ENCODE measurements at regions not wholly inside any gene's neighbourhood (a gene's known extent, or its start where the extent isn't known, plus 50 kb on each side); places are given as distances from the start of the nearest gene placed in this dataset.

- DNase-seq = no peak
These were observed 495.0 kb upstream of the B3GALT2 start for GRCh38 chr1:193681422-193681821.

GRCh38 chr1:193680924-193681316 is 494.5 kb upstream of the B3GALT2 start:
- no peak for DNase-seq

DNA sequence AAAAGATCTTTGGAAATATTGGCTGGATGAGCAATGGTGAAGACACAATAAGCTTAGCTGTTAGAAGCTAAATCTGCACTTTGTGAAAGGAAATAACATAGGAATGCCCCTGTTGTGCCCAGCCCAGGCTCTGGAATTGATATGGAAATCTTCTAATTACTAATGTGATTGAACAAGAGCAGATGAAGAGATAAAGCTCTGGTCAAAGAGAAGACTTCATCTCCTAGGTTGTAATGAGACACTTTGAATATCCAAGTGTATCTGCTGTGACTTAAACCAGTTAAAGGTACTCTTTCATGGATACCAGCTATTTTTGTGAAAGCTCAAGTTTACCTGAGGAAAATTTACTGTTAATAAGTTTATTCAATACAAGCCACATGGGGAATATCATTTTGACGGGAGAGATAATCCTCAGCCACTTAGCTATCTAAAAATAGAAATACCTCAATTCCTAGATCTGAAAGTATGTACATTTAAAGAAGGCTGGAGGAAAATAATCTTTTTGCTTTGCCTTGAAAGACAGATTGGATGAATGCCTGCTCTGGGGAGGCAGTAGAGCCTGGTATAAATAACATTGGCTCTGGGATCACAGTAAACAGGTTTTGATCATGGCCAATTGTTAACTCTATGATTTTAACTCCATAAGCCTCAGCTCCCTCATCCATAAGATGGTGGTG is 494.0 kb upstream of the B3GALT2 start:
- no peak for DNase-seq

- DNase-seq = no peak
These were observed 491.5 kb upstream of the B3GALT2 start for GRCh38 chr1:193677874-193678273.

- no peak for DNase-seq
These were observed 490.7 kb upstream of the B3GALT2 start for GRCh38 chr1:193676996-193677549.

- no peak for DNase-seq
These were observed 488.0 kb upstream of the B3GALT2 start for GRCh38 chr1:193674292-193674944.

GRCh38 chr1:193666485-193667083 is 480.2 kb upstream of the B3GALT2 start:
- no peak for DNase-seq

- no peak for DNase-seq
These were observed 477.6 kb upstream of the B3GALT2 start for GRCh38 chr1:193663965-193664364.

- no peak for DNase-seq
These were observed 475.6 kb upstream of the B3GALT2 start for GRCh38 chr1:193662030-193662429.

GRCh38 chr1:193661385-193661784 is 475.0 kb upstream of the B3GALT2 start:
- no peak for DNase-seq

GRCh38 chr1:193660428-193660827 is 474.0 kb upstream of the B3GALT2 start:
- DNase-seq = no peak

DNA sequence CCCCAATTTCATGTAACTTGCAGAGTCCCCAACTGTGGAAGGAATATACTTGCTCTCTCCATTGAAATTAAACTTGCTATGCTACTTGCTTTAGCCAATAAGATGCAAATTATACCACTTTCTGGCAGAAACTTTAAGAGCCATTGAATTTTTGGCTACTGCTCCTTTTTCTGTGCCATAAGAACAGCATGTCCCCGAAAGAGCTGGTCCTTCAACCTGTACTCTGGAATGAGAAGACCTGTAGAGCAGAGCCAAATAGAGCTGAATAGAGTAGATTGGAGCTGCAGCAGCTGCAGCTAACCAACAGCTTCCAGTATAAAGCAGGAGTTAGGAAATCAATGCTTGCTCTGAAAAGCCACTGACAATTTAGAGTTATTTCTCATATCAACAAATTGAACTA is 472.3 kb upstream of the B3GALT2 start:
- DNase-seq = no peak

- no peak for DNase-seq
These were observed 471.7 kb upstream of the B3GALT2 start for GRCh38 chr1:193658081-193658480.

GRCh38 chr1:193657552-193657951 is 471.1 kb upstream of the B3GALT2 start:
- DNase-seq = no peak

- DNase-seq = no peak
These were observed 470.4 kb upstream of the B3GALT2 start for GRCh38 chr1:193656841-193657240.

DNA sequence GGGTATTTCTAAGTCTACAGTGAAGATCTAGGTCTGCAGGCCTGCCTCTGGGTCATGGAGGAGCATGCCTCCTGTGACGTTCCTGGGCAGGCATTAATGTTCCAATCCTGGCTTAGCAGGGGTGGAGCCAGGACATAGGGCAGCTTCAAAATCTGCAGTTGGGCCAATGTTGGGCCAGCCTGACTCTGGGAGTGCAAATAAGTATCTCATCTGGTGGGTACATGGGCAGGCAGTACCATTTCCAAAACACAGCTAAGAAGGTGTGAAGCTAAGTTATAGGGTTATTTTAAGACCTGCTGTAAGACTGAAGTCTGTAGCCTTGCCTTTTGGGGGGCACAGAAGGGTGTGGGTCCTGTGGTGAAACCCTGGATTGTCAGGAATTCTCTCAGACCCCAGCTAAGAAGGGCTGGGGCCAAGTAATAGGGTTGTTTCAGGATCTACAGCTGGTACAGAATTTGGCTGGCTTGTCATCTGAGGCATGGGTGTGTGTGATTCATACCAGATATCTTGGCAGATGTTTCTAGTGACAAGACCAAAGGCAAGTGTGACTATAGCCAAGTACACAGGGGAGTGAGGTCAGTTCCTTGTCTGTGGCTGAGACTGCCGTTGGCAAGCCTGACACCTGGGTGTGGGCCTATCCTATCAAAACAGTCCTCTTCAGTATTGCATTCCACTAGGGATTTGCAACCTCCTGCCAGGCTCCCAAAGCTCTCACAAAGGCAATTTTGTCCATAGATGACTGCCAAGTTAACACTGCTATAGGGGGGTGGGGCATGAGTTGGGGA is 468.7 kb upstream of the B3GALT2 start:
- no peak for DNase-seq

DNA sequence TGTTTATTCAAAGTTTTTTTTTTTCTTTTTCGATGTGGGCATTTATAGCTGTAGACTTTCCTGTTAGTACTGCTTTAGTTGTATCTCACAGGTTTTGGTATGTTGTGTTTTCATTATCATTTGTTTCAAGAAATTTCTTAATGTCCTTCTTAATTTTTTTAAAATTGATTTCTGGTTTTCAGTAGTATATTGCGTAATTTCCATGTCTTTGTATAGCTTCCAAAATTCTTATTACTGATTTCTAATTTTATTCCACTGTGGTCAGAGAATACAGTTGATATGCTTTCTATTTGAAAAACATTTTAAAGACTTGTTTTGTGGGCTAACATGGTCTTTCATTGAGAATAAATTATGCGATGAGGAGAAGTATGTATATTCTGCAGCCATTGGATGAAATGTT is 463.2 kb upstream of the B3GALT2 start:
- no peak for DNase-seq

DNA sequence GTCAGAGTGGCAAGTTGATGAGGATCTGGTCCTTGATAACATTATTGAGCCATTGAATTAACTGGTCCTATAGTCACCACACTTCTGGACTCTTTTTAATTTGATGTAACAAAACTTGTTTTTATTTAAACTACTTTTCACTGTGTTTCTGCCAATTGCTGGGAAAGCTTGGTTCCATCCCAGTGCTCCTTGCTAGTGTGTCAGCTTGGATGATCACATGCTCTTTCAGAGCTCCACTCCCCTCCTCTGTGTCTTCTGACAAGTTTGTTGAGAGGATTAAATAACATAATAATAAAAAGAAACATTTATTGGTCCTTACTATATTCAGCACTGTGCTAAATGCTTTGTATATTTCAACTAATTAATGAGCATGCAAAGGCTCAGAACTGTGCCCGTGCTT is 448.5 kb upstream of the B3GALT2 start:
- DNase-seq = no peak

- no peak for DNase-seq
These were observed 448.1 kb upstream of the B3GALT2 start for GRCh38 chr1:193634470-193634869.

DNA sequence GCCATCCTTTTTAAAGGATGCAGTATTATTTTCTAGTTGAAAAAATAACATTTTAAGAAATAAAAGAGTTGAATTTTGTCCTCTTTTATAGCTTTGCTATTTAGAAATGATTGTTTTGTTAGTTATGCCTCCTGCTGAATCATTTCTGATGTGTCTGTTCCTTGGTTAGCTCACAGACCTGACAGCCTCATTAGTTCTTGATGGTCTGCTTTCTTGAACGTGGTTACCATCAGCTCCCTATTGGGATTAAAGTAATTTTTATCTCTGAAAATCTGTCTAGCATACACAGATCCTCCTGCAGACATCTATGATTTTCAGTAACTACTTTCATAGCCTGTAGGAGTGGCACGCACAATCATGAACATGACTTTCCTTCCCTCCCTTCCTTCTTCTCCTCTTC is 447.6 kb upstream of the B3GALT2 start:
- DNase-seq = no peak

GRCh38 chr1:193633093-193633492 is 446.7 kb upstream of the B3GALT2 start:
- DNase-seq = no peak

GRCh38 chr1:193631306-193631705 is 444.9 kb upstream of the B3GALT2 start:
- DNase-seq = no peak

GRCh38 chr1:193629875-193630274 is 443.5 kb upstream of the B3GALT2 start:
- no peak for DNase-seq
